ENCODE measurements at regions not wholly inside any gene's neighbourhood (a gene's known extent, or its start where the extent isn't known, plus 50 kb on each side); places are given as distances from the start of the nearest gene placed in this dataset.
"Not testable (repeated sequence)": the region's sequence is repeated elsewhere in the genome, so short reads cannot be mapped to it uniquely, and the experiment has no call there.

- no peak for DNase-seq
Observed at GRCh38 chr7:17559388-17559787, 260.9 kb downstream of the AHR start.

- no peak for DNase-seq
Observed at GRCh38 chr7:17560516-17560915, 262.1 kb downstream of the AHR start.

- DNase-seq: no peak
Observed at GRCh38 chr7:17560966-17561365, 262.5 kb downstream of the AHR start.

GRCh38 chr7:17564678-17565212 is 266.3 kb downstream of the AHR start:
- DNase-seq: no peak

- DNase-seq: no peak
Observed at GRCh38 chr7:17580141-17580540, 281.7 kb downstream of the AHR start.

GRCh38 chr7:17580856-17581255 is 282.4 kb downstream of the AHR start:
- DNase-seq: no peak

GRCh38 chr7:17581301-17581700 is 282.8 kb downstream of the AHR start:
- no peak for DNase-seq

GRCh38 chr7:17582696-17583095 is 284.2 kb downstream of the AHR start:
- not testable (repeated sequence) for DNase-seq

GRCh38 chr7:17583786-17584185 is 285.3 kb downstream of the AHR start:
- DNase-seq: no peak

GRCh38 chr7:17584822-17585221 is 286.4 kb downstream of the AHR start:
- DNase-seq: no peak

- DNase-seq: no peak
Observed at GRCh38 chr7:17586711-17587110, 288.3 kb downstream of the AHR start.

- no peak for DNase-seq
Observed at GRCh38 chr7:17588730-17589129, 290.3 kb downstream of the AHR start.

GRCh38 chr7:17589671-17590070 is 291.2 kb downstream of the AHR start:
- no peak for DNase-seq

- DNase-seq: no peak
Observed at GRCh38 chr7:17590221-17590620, 291.8 kb downstream of the AHR start.

GRCh38 chr7:17593819-17594419 is 295.5 kb downstream of the AHR start:
- no peak for DNase-seq

- DNase-seq: no peak
Observed at GRCh38 chr7:17595546-17595945, 297.1 kb downstream of the AHR start.

- no peak for DNase-seq
Observed at GRCh38 chr7:17598305-17598704, 299.9 kb downstream of the AHR start.

GRCh38 chr7:17598846-17599245 is 300.4 kb downstream of the AHR start:
- no peak for DNase-seq

GRCh38 chr7:17599733-17600339 is 301.4 kb downstream of the AHR start:
- DNase-seq: no peak

GRCh38 chr7:17600340-17600752 is 301.9 kb downstream of the AHR start:
- no peak for DNase-seq

- DNase-seq: no peak
Observed at GRCh38 chr7:17601921-17602320, 303.5 kb downstream of the AHR start.

- DNase-seq: no peak
Observed at GRCh38 chr7:17608114-17608833, 309.8 kb downstream of the AHR start.

- DNase-seq: no peak
Observed at GRCh38 chr7:17611611-17612010, 313.2 kb downstream of the AHR start.

All from right forelimb (tissue), 1 donor.